Urinary bladder (tissue), 3 donors: ENCODE measurements at regions not wholly inside any gene's neighbourhood (a gene's known extent, or its start where the extent isn't known, plus 50 kb on each side); places are given as distances from the start of the nearest gene placed in this dataset.

Experiments used
- DNase-seq: peaks from one replicate; pipeline ENCODE4 v3.0.0-alpha.2; 2015; ENCODE audit errors: extremely low spot score
- H3K27ac ChIP-seq: one replicate; pipeline ENCODE4 v1.5.1; 2013; ENCODE audit warnings: low read depth, mild to moderate bottlenecking, moderate library complexity
- H3K36me3 ChIP-seq: one replicate; pipeline ENCODE4 v1.6.1; 2013; ENCODE audit warnings: mild to moderate bottlenecking, moderate library complexity; ENCODE audit not compliant: insufficient read depth
- H3K4me1 ChIP-seq: one replicate; pipeline ENCODE4 v1.6.1; 2013; ENCODE audit warnings: mild to moderate bottlenecking, moderate library complexity; ENCODE audit not compliant: insufficient read depth
- H3K4me3 ChIP-seq: one replicate; pipeline ENCODE4 v1.5.1; 2013; ENCODE audit warnings: low read depth, low read length
- WGBS: extraction: QIAGEN DNeasy Blood & Tissue Kit; methylation state at CpG from one replicate; pipeline ENCODE4 v1.1.7; 2013; 5-methylcytosine and 5-hydroxymethylcytosine counted together
- donor health status: healthy with polysubstance abuse.
- donor health status: healthy.

DNA sequence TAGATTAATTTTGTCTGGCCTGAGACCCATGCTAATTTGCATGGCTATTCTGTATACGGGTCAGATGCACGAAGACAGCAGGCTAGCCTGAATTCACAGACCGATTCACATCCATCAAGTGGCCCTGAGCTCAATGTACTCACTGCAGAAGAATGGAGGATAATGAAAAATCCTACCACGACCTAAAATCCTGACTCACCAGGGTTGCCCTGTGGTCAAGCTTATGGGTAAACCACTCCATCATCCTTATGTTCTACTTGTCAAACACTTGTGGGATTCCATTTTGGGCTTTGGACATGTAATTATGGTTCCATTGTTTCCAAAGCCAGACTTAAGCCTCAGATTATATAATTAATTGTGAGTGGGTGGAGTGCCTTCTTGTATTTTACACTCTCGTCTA, 110.4 kb upstream of the ZNF438 start:
- WGBS, result 92% methylated on average over 5 of the region's 5 CpGs
- Histone ChIP-seq H3K4me1 (no peaks in the 10 kb centered on the region), H3K27ac (no peak overlapping the region), H3K4me3 (no peak overlapping the region), H3K36me3 (no peaks in the 10 kb centered on the region)
- DNase-seq, result no peak

DNA sequence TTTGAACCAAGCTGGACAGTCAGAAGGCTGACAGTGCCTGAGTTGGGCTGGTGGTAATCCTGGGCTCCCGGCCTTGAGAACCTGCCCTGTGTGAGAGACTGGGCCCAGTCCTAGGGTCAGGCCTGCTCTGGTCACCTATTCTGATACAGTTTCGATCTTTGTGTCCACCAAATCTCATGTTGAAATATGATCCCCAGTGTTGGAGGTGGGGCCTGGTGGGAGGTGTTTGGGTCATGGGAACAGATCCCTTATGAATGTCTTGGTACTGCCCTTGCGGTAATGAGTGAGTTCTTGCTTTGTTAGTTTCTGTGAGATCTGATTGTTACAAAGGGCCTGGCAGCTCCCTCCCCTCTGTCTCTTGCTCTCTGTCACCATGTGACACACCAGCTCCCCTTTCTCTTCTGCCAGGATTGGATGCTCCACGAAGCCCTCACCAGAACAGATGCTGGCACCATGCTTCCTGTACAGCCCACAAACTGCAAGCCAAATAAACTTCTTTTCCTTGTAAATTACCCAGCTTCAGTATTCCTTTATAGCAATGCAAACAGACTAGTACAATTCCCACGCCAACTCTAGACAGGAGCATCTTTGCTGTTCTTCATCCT, 111.8 kb upstream of the ZNF438 start:
- Histone ChIP-seq H3K36me3 (no peaks in the 10 kb centered on the region), H3K4me1 (no peaks in the 10 kb centered on the region), H3K27ac (no peak overlapping the region), H3K4me3 (no peak overlapping the region)
- WGBS, result 88% methylated on average over 5 of the region's 5 CpGs
- no peak for DNase-seq

DNA sequence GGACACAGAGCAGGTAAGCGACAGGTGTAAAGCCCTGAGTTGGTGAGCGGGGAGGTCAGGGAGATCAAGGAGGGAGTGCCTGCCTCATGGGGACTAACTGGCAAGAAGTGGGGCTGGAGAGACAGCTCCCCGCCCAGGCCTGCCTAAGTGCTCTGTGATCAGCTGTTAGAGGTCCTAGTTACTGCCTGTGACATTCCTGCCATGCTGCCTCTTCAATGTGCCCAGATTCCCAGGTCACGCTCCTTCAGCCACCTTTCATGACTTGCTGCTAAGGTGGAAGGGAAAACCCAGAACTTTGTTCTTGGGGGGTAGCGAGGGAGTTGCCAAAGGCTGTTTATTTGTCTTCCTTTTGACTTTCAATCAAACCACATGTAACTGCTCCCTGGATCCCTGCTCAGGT, 114.3 kb upstream of the ZNF438 start:
- WGBS, result 80% methylated on average over 5 of the region's 5 CpGs
- Histone ChIP-seq H3K36me3 (no peaks in the 10 kb centered on the region), H3K4me3 (no peak overlapping the region), H3K27ac (no peak overlapping the region), H3K4me1 (no peaks in the 10 kb centered on the region)
- no peak for DNase-seq

DNA sequence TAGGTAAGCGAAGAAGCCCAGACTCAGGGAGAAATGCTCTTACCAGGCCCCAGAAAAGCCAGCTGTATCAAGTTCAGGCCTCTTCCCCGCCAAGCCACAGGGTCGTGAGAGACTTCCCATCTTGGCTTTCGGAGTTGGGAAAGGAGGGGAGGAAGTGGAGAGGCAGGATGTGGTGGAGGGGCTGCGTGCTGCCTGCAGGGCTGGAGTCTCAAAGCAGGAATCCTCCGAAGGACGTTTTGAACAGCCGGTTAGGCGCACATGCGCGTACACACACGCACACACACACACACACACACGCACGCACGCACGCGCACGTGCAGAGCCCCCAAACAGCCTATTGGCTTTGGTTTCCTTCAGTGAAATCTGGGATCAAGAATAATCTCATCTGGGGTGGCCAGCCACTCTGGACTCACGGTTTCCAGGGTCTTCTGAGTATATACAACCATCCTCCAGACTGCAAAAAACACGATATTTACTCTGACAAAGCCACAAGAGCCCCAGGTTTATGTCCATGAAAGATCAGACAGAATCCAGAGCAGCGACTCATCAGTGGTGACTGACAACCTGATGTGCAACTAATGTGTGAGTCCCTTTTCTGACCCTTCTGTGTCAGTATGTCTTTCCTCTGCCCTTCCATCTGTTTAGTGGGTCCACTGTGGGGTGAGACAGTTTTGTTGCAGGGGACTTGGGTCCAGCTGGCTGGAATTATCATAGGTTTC, 115.0 kb upstream of the ZNF438 start:
- WGBS, result 40% methylated on average over 21 of the region's 21 CpGs
- Histone ChIP-seq H3K27ac (no peak overlapping the region), H3K36me3 (no peaks in the 10 kb centered on the region), H3K4me3 (no peak overlapping the region), H3K4me1 (no peaks in the 10 kb centered on the region)
- DNase-seq, result no peak

DNA sequence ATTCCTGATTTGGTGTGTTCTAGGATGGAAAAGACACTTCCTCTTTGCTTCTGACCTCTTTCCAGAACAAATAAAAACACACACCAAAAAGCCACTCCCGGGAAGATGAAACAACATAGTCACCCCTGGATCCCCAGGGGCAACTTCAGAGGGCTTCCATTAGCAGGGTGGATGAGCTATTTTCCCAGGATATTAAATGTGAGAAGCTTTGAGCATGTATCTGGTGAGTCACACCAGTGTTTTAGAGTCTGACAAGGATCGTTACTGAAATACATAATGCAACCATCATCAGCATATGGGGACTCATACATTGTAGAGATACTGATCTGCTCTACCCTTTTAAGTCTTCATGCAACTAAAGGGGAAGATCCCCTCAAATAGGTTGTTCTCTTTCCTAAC, 115.5 kb upstream of the ZNF438 start:
- Histone ChIP-seq H3K27ac (no peak overlapping the region), H3K36me3 (no peaks in the 10 kb centered on the region), H3K4me1 (no peaks in the 10 kb centered on the region), H3K4me3 (no peak overlapping the region)
- DNase-seq, result no peak
- WGBS, result 45% methylated on average over 2 of the region's 2 CpGs

DNA sequence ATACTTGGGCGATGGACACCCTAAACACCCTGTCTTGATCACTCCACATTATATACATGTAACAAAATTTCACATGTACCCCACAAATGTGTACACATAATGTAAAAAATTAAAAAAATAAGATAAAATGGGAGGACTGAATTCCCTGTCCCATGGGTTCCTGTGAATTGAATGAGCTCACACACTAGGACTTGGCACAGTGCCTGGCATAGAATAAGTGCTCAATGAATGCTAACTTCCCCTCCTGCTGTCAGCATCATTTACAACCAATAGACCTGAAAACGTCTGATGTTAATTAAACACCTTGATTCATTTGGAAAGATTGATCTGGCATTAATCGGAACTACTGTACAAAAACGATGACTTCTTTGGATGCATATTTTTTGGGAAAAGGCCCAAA, 117.3 kb upstream of the ZNF438 start:
- DNase-seq, result no peak
- H3K4me1 ChIP-seq, result no peaks in the 10 kb centered on the region
- no peaks in the 10 kb centered on the region for H3K36me3 ChIP-seq
- no peak overlapping the region for H3K27ac ChIP-seq
- WGBS, result 87% methylated on average over 4 of the region's 4 CpGs
- H3K4me3 ChIP-seq, result no peak overlapping the region

DNA sequence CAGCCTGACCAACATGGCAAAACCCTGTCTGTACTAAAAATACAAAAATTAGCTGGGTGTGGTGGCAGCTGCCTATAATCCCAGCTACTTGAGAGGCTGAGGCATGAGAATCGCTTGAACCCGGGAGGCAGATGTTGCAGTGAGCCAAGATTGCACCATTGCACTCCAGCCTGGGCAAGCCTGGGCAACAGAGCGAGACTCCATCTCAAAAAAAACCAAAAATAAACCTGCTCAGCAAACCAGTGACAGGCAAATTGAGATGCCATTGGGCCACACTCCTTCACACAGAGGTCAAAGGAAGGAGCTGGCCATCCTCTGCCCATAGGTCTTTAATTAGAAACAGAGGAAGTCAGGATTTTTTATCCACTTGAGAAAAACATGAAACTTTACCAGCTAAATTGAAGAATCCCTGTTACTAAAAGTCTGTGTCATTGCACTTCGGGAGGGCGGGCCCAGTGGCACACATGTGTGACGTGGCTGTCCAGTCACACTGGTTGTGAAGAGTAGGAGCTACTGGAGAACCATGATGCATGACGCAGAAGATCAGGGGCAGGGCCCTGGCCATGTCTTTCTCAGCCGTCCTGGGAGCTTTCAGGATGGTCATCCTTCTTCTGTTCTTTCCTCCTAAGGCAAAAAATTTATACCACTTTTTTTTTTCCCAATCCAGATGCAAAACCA, 118.3 kb upstream of the ZNF438 start:
- no peak overlapping the region for H3K4me3 ChIP-seq
- no peak for DNase-seq
- 88% methylated on average over 8 of the region's 8 CpGs for WGBS
- no peaks in the 10 kb centered on the region for H3K4me1 ChIP-seq
- no peak overlapping the region for H3K27ac ChIP-seq
- no peaks in the 10 kb centered on the region for H3K36me3 ChIP-seq

DNA sequence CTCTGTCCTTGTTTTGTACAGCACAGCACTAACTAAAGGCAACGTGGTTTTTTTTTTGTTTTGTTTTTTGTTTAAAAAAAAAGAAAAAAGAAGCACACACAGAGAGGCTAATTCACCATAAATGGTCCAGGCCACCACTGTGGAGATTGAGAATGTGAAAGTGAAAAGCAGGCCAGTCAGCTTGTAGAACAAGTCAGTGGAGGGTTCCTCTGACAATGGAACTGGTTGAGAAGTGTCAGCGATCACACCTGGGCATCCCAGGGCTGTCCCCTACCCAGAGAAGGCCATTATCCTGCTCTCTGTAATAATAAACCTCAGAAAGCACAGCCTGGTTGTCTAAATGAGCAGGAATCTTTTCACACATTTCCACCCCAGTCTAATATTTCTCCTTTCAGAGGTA, 119.6 kb upstream of the ZNF438 start:
- Histone ChIP-seq H3K4me3 (no peak overlapping the region), H3K4me1 (no peaks in the 10 kb centered on the region), H3K27ac (no peak overlapping the region), H3K36me3 (no peaks in the 10 kb centered on the region)
- WGBS, result 76% methylated on average over 2 of the region's 2 CpGs
- DNase-seq, result no peak

DNA sequence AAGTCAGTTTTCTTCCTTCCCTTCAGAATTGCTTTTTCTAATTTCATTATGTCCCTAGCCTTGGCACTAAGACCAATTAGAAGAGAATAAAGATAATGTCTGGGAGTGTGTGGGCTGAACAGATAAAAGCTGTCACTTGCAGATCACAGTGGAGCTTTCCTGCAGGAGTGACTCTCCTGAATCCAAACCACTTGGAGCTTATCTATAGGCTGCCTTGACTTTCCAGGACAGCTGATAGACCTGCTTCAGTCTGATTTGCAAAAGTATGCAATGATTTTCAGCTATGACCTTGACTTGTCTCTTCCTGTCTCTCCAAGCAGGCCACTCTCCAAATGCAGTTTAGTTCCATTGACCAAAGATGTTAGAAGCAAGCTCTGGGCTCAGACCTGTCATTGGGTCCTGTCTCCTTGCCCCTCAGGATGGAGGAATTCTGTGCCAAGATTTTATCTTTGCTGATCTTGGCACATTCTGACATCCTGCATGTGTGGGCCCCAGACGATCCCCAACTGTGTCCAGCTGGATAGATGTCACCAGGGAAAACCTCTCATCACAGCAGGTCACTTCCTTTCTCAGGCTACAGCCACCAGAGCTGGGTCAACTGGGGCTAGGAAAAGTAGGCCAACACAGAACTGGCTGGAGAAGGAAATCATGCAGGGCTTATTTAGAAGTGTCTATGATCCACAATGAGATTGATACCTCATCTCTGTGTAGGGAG, 120.9 kb upstream of the ZNF438 start:
- Histone ChIP-seq H3K4me1 (no peaks in the 10 kb centered on the region), H3K4me3 (no peak overlapping the region), H3K36me3 (no peaks in the 10 kb centered on the region), H3K27ac (no peak overlapping the region)
- 46% methylated on average over 1 of the region's 1 CpG for WGBS
- DNase-seq, result no peak

DNA sequence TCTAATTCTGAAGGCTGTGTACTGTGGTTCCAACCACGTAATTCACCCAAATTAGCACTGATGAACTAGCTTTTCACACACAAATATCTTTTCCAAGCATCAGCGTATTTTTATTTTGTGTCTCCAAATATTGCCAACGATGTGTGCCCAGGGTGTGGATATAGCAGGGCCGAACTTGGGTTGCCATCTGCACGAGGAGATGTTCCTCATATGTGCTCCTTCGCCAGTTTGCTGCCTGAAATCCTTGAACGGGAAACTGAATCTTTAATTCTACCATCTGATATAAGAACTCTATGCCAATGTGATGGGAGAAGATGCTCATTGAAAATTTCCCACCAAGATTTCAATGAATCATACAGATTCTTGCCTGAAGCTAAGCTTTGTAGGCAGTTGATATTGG, 121.5 kb upstream of the ZNF438 start:
- Histone ChIP-seq H3K27ac (no peak overlapping the region), H3K4me3 (no peak overlapping the region)
- WGBS, result 96% methylated on average over 7 of the region's 7 CpGs

DNA sequence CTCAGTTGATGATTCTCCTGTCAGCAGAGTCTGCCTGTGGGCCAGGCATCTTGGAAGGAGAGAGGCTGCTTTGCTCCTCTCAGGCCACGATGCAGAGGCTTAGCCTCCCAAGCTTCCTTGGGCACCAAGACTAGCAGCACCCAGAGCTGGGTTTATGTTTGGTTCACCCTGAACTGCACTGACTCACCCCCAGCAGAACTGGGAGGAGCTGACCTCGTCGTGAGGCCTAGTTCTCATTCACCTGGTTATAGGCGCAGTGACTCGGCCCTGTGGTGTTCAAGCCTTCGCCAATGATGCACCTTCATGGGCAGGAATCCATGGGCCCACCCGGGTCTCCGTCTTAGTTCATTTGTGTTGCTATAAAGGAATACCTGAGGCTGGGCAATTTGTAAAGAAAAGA, 122.0 kb upstream of the ZNF438 start:
- H3K4me3 ChIP-seq, result no peak overlapping the region
- H3K27ac ChIP-seq, result no peak overlapping the region
- no peaks in the 10 kb centered on the region for H3K4me1 ChIP-seq
- H3K36me3 ChIP-seq, result no peaks in the 10 kb centered on the region
- no peak for DNase-seq
- WGBS, result 96% methylated on average over 8 of the region's 8 CpGs

More for the DNA sequence above, 121.5 kb upstream of the ZNF438 start:
- H3K36me3 ChIP-seq, result no peaks in the 10 kb centered on the region
- DNase-seq, result no peak
- H3K4me1 ChIP-seq, result no peaks in the 10 kb centered on the region

DNA sequence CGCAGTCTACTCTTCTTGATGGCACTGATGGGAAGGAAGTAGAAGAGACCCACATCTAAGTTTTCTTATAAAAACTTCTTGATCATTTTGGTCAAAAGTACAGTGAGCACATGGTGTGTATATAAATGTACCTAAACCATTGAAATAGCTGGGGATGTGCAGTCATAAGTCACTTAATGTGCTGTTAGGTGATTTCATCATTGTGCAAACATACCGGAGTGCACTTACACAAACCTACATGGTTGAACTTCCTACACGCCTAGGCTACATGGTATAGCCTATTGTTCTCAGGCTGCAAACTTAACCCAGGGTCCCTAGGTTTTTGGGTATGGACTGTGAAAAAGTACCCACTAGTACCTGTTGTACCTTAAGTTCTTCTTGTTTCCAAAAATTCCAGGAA, 123.3 kb upstream of the ZNF438 start:
- no peaks in the 10 kb centered on the region for H3K4me1 ChIP-seq
- no peak for DNase-seq
- no peak overlapping the region for H3K4me3 ChIP-seq
- no peak overlapping the region for H3K27ac ChIP-seq
- H3K36me3 ChIP-seq, result no peaks in the 10 kb centered on the region
- WGBS, result 64% methylated on average over 3 of the region's 3 CpGs

DNA sequence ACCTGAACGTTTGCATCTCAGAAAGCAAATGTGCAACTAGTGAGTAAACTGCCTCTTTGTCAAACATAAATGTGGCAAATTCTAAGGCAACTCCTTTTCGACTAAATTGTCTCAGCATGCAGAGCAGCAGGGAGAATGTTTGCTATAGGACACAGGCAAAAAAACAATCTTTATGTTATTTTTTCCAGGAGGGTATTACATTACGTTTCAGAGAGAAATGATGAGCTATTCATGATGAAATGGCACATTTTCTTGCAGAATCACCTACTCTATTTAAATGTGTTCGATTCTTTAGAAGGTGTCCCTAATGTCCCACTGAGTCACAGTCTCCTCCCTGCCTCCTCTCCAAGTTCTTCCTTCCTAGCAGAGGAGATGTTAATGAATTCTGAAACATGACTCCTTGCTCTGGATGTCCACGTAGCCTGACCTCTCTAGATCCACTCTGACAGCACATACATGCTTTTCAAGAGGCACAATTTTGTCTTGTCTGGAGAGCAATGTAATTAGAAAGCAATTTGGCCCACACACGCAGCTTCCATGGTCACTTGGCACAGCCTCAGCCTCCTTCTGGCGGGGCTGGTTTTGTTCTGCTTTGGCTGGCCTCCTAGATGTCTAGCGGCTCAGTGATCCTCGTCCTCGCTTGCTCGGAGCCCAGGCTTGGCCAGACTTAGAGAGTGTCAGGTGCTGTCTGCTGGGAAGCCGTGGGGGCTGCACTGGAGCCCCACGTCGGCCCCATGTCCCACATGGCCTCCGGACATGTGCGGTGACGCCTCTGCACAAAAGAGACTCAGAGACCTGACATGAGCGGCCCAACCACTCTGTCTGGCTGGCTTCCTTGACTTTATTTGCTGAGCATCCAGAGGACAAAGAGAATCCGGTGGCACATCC, 125.7 kb upstream of the ZNF438 start:
- Histone ChIP-seq H3K36me3 (no peaks in the 10 kb centered on the region), H3K27ac (peak overlapping the region; percentile 54), H3K4me1 (no peaks in the 10 kb centered on the region), H3K4me3 (no peak overlapping the region)
- DNase-seq, result no peak
- 20% methylated on average over 19 of the region's 19 CpGs for WGBS
